Muscle of back (tissue), 3 donors: ENCODE measurements at regions not wholly inside any gene's neighbourhood (a gene's known extent, or its start where the extent isn't known, plus 50 kb on each side); places are given as distances from the start of the nearest gene placed in this dataset.
A peak's percentile ranks its signal among the peaks of the same experiment; 100 is the strongest.

Experiments used
- DNase-seq, 3 donors: peaks; one replicate each; pipeline versions ENCODE4 v3.0.0 to v3.0.0-alpha.2; 2013

DNA sequence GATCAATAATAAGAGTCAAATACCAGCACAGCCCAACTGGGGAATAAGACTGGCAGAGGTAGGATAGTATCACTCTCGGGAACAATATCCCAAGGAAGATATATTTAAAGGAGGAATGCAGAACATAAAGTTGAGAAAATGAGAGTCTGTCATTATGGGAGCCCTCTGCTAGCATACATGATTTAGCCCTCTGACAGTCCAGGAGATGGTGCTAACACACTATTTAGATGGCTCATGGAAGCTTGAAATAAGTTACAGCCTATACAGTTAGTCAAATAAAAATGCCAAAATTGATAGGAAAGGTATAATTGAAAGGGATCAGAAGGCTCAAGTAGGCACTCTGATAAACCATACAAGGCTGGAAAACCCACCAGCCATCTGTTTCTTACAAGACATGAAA lies 201.0 kb upstream of the NEIL3 start:
- peak; percentile 14 to 25 (median 21) for DNase-seq

DNA sequence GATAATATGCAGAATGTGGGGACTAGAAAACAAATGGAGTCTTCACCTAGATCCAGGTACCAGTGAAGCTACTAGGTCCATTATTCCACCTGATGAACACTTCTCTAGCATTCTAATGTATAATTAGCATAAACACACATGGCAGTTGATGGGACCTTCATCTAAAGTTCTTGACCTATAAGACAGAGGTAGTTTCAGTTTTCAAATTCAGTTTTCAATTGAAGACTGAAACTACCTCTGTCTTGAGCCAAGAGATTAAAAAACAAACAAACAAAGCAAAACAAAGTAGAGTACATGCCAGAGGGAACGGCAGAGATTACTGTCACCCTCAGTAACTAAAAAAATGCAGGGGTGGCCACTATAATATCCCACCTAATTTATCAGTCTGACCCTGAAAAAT lies 199.9 kb upstream of the NEIL3 start:
- no peak for DNase-seq

DNA sequence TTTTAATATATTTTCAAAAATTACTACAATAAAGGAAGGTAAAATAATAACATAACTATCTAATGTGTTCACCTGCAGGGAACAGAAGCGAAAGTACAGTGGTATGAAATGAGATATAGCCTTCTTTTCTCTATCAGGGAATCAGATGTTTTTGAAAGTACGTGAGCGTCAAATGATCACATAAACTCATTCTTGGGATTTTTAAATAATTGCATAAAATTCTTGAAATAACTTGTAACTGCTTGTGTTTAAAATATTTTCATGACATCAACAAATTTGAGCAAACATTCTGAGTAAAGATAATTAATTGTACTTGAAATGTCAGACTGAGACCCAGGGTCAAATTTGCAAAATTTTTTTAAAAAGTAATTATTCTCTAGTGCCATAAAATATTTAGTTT lies 193.5 kb upstream of the NEIL3 start:
- no peak for DNase-seq

DNA sequence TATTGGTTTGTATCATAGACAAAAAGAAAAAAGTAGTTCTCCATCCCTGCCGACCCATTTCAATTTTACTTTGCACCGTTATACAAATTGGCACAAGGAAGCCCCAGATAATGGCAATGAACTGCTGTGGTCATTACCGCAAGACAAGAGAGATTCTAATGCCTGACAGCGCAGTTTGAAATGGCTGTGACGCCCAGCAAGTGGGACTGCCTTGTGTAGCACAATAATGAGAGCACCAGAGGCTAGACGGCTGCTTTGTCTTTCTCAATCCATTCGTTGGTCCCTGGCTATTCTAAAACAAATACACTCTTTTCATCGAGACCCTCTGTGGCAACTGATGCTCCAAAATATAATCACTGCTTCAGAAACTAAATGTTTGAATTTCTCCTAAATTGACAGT lies 192.4 kb upstream of the NEIL3 start:
- no peak for DNase-seq

DNA sequence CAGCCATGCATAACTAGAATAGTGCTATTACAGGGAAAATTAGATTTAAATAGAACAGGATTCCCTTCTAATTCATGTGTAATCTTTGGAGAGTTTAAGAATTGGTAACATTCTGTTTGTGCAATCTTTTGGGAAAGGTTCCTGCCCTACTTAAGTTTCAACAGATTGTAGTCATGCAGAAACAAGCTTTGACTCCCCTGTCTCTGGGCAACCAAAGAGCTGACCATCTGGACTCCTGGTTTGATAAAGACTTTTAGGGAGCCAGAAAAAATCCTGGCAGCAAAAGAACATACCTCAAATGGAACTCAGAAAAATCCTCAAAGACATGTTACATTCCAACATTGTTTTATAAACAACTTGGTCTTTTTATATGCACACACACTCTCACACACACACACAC lies 191.1 kb upstream of the NEIL3 start:
- peak; percentile 41 to 80 (median 59) for DNase-seq

DNA sequence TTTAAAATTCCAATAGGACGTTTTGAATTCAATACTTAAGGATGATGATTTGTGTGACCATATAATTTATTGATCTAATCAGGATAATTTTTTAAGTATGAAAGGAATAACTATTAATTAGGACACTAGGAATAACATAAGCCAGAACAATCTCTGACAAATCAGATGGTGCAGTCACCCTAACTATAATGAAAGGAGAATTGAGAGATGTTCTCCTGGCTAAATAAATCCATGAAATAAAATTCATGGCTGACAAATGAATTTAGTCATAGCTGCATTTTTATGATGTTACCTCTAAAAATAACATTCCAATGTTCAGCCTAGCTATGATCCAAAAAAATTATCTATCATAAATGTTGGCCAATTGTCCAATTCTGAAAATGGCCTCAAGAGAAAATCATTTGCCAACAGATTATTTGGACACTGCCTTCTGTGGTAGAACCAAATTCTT lies 190.6 kb upstream of the NEIL3 start:
- peak; percentile 25 to 57 (median 37) for DNase-seq

DNA sequence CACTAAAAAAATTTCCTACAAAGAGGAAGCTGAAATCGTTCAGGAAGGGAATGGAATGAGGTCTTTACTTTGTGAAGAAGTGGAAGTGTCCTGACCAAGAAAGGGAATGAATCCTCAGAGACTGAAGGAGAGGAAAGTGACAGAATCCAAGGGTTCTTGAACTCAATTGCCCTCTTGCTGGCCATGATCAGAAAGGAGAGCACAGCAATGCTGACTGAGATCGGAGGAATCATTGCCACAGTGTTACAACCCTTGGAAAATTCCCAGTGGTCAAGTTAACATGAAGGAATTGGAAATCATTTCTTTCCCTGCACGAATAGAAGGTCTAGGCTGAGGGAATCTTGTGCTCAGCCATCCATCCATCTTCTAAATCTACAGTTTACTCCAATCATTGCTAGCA lies 190.0 kb upstream of the NEIL3 start:
- DNase-seq, result peak in 2 of 3 donors; percentile 11 to 14

DNA sequence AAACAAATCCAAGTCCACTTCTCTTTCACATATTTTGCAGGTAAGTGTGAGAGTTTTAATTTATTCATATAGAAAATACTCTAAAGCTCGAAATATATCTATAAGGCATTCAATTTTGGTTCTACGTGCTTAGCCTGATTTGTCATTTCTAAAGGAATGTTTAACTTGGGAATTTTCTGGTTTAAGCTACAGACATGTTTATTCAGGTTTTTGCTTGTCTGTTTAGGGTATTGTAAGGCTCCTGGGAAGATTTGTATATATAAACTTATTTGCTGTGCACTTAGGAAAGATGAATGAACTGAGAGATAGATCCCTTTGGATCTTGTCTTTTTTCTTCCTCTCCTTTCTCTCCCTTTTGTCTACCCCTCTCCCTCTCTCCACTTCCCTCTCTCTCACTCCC lies 185.9 kb upstream of the NEIL3 start:
- DNase-seq, result no peak

DNA sequence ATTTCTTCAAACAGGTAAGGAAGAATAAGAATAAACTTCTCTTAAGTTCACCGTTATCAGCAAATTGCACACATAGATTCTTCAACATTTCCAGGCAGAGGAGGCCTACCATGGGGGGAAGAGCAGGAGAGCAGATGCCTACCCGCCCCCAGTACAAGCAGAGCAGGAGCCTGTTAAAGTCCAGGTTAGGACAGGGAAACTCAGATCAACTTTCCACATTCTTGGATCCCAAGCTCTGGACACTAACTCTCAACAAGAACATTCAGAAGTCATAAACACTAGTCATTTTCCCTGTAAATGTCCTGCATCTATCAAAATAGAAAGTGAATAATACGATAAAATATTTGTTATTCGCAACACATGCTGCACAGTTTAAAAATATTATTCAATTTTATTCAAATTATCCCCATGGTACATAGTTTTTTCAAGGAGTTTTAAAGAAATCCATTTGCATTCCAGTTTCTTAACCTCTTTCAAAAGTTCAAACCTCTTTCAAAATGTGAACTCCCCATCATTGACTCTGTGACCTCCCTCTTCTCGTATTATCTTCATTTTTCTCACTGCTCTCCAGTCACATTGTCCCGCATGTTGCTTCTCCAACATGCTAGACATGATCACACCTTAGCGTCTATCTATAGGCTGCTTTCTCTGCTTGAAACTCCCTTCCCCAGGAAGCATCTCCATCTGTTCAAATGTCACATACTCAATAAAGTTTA lies 185.2 kb upstream of the NEIL3 start:
- no peak for DNase-seq

DNA sequence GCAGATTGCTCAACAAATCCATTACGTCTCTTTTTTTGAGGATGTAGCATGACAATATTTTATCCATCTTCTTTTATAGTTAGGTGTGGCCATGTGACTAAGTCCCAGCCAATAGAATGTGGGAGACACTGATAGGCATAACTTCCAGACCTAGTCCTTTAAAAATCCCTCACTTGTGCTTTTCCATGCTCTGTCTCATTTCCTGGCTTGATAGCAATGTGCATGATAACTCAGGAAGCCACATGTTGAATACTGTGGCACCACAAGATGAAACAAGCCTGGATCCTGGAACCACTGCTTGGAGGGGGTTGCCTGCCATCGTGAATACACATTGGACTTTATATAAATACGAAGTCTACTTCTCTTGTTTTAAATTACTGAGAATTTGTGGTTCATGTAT lies 184.0 kb upstream of the NEIL3 start:
- no peak for DNase-seq

DNA sequence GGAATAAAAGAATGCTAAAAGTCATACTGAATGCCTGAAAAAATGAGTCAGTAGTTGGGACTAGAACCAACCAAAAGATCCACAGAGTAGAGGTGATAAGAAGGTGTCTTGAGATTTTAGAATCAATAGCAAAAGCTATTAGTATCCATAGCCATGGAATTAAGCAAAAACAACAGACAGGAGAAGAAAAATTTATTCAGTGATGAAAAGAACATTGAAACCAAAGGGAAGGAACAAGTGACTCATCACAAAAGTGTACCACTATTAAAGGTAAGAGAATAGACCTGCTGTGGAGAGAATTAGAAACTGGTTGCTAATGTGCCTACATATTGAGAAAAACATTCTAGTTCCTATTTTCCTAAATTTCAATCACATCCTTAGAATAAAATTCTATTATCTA lies 182.0 kb upstream of the NEIL3 start:
- no peak for DNase-seq

DNA sequence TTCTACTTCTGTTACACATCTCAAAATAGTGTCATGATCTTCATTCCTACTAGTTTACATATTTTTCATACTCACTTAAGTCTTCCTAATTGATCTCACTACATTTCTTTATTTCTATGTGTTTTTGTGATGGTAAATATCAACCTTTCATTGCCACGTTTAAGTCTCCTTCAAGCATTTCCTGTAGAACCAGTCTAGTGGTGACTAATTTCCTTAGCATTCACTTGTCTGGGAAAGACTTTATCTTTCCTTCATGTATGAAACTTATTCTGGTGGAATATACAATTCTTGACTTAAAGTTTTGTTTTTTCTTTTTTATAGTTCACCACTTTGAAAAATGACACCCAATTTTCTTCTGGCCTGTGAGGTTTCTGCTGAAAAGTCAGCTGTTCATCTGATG lies 181.4 kb upstream of the NEIL3 start:
- peak in 1 of 3 donors; percentile 26 for DNase-seq

DNA sequence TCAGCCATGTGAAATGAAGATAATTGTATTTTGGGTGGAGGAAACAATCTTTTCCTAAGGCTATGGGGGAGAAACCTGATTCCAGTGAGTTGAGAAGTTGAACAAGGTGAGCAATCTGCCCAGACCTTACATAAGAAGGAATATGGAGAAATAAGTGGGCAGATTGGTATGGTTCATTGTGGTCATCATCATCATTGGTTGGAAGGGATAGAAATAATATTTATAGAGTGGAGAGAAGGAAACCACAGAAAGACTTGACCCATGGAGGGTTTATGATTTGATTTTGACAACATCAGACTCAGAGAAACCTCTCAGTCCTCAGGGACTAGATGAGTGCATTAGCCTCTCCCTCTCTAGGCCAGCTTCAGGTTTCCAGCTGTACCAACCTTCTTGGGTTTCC lies 177.9 kb upstream of the NEIL3 start:
- DNase-seq, result no peak

DNA sequence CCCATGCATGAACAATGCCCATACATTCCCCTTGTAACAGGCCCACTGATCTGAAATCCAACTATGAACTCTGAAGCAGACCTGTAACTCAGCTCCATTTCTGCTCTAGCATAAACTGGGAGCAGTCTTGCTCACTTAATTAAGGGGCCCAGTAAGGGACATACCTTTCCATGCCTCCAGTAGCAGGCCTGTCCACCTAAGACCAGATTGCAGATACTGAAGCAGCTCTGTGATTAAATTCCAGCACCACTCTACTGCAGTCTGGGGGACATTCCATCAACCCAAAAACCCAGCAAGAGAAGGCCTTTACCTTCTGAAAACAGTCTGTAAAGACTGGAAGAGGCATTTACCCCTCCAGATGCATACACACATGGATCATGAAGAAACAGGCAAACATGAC lies 162.0 kb upstream of the NEIL3 start:
- no peak for DNase-seq

DNA sequence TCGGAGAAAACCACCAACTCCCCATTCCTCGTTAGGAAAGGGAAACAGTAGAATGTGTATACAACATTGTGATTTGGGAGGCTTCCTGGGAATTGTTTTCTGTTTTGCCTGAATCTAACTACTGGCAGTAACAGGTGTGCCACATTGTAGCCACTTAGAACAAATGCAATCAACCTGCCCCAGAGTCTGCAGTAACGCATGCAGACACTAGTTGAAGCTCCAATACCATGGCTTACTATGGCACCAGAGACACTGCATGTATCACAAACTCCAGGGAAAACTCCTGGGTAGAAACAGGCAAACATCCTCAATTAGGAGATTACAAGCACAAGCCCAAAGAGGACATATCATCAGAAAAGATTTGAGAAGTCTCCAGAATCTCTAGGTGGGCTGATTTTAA lies 154.2 kb upstream of the NEIL3 start:
- no peak for DNase-seq

DNA sequence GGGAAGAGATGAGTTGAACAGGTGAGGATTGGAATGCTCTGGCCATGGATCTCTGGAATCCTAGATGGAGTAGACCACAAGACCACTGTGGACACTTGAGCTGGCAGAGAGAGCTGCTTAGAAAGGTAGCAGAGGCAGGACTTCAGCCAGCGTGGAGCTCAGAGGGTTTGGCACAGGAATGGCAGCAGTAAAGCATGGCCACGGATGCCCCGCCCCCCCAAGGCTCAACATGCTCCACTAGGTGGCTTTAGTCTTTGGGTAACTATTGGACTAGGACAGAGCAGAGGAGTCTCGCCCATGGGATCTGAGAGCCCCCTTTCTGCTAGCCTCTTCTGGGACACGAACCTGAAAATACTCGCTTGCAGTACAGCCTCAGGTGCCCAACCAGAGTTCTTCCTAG lies 150.1 kb upstream of the NEIL3 start:
- DNase-seq, result no peak

DNA sequence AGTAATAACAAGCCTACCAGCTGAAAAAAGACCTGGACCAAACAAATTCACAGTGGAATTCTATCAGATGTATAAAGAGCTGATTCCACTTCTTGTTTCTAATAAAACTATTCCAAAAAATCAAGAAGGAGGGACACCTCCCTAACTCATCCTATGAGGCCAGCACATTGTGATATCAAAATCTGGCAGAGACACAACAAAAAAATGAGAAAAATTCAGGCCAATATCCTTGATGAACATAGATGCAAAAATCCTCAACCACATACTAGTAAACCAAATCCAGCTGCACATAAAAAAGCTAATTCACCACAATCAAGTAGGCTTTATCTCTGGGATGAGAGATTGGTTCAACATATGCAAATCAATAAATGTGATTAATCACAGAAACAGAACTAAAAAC lies 147.9 kb upstream of the NEIL3 start:
- DNase-seq, result no peak

DNA sequence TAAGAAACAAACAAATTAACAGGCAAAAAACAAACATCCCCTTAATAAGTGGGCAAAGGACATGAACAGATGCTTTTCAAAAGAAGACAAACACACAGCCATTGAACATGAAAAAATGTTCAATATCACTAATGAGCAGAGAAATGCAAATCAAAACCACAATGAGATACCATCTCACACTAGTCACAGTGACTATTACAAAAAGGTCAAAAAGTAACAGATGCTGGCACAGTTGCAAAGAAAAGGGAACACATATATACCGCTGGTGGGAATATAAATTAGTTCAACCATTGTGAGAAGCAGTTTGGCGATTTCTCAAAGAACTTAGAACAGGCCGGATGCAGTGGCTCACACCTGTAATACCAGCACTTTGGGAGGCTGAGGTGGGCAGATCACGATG lies 146.1 kb upstream of the NEIL3 start:
- peak in 1 of 3 donors; percentile 8 for DNase-seq

DNA sequence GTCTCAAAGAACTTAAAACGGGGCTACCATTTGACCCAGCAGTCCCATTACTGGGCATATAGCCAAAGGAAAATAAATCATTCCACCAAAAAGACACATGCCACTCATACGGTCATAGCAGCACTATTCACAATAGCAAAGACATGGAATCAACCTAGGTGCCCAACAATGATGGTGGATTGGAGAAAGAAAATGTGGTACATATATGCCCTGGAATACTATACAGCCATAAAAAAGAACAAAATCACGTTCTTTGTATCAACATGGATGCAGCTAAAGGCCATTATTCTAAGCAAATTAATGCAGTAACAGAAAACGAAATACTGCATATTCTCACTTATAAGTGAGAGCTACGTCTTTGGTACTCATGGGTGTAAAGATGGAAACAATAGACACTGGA lies 138.1 kb upstream of the NEIL3 start:
- no peak for DNase-seq

DNA sequence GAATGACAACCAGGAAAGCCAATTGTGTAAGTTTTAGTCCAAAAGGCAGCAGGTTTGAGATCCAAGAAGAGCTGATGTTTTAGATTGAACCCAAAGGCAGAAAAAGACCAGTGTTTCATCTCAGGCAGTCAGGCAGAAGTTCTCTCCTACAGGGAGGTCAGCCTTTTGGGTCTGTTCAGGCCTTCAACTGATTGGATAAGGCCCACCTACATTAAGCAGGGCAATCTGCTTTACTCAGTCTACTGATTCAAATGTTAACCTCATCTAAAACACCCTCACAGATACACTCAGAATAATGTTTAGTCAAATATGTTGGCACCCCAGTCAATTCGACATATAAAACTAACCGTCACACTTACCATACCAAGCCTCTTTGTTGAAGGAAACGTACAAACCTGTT lies 134.2 kb upstream of the NEIL3 start:
- no peak for DNase-seq

DNA sequence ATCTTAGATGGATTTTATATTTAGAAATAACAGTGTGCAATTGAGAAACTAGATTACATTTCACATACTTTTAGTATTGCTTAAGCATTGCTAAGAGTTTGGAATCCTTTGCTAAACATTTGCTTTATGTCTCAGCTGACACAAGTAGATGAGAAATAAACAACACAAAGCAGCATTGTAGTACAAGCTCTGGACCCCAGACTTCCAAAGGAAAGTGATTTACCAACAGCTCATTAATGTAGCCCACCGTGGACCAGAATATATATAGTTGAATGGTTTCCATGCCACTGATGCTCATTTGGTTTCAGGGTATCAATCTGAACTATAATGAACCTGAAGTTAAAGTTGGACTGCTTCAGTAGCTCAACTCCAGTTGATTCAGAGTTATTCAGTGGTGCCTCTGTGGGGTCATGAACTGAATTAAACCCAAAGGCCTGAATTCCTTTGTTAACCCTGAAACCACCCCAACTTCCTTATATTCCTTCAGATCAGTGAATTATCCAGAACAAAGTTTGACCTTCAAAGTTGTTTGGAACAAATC lies 132.1 kb upstream of the NEIL3 start:
- DNase-seq, result peak in 2 of 3 donors; percentile 36 to 66

DNA sequence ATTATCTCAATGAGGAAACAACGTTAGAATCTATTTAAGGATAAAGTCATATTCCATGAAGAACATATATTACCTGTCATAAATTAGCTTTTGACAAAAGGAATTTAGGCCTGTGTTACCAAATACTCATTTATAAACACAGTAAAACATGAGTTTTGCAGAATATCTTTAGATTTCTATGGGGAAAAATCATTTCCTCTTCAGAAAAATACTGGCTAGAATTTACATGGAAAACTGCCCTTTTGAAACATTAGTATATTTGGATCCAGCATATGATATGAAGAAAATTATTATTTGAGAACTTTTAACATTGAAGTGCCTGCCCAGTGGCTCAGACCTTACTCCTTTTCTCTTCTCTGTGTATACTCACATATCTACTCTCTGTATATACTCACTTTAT lies 131.4 kb upstream of the NEIL3 start:
- DNase-seq, result peak in 1 of 3 donors; percentile 60

DNA sequence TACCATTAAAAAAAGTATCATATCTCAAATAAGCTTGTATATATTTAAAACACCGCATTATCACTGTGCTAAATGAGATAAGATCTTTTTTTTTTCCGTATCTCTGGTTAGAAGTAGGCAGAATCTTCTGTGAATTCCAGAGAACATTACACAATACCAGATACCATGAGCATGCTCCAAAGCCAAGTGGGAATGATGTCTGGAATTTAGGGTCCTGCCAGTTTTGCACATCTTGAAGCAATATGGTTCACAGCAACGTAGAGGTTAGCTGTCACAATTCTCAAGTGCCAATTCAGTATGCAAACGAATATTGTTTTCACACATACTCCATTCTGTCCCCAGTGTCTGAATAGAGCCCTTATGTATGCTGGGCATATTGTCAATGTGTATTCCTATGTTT lies 127.5 kb upstream of the NEIL3 start:
- DNase-seq, result peak in 2 of 3 donors; percentile 46 to 47

DNA sequence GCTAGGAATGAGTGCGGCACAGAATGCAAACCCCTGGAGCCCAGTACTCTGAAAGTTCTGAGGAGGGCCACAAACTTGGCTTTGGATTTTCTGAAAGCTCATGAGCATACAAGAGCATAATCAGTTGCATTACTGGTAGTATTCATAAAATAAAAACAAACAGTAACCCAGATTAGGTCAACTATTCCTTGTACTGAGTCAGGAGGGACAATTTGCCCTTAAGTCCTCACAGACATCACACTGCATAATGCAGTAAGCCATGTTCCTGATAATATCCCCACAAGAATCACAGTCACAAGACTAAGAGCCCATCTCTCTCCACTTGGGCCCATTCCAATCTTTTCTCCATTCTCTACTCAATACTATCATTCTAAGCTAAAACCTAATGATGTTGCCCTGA lies 126.9 kb upstream of the NEIL3 start:
- peak in 1 of 3 donors; percentile 4 for DNase-seq
